Occipital lobe (tissue), 1 donor: ENCODE measurements at regions not wholly inside any gene's neighbourhood (a gene's known extent, or its start where the extent isn't known, plus 50 kb on each side); places are given as distances from the start of the nearest gene placed in this dataset.
A peak's percentile ranks its signal among the peaks of the same experiment; 100 is the strongest.

ENCODE experiments used
- DNase-seq: peaks from one replicate; lab custom pipeline; 2025; lab: John Stamatoyannopoulos, UW

GRCh38 chr16:9557713-9558112 is 466.3 kb downstream of the HAPSTR1 start:
- no peak for DNase-seq

DNA sequence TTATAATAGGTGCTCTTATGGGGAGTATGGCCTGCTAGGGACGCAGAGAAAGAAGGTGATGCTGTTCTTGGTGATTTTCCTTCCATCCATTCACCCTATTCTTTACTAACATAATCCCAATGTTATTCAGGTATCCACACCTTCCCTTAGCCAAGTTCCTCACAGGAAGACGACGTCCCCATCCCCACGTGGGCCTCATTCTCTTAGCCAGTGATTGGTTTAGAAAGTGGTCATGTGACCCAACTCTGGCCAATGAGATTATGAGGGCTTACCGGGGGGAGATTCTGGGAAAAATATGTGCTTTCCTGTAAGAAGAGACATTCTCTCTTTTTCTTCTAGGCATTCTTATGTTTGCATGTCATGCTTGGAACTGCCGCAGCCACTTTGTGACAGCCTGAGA is 474.7 kb downstream of the HAPSTR1 start:
- no peak for DNase-seq

- no peak for DNase-seq
These were observed 476.2 kb downstream of the HAPSTR1 start for GRCh38 chr16:9567666-9568065.

- no peak for DNase-seq
These were observed 476.8 kb downstream of the HAPSTR1 start for GRCh38 chr16:9568261-9568660.

GRCh38 chr16:9570521-9570920 is 479.1 kb downstream of the HAPSTR1 start:
- no peak for DNase-seq

- DNase-seq = no peak
These were observed 487.0 kb downstream of the HAPSTR1 start for GRCh38 chr16:9578459-9578858.

GRCh38 chr16:9580025-9580424 is 488.6 kb downstream of the HAPSTR1 start:
- no peak for DNase-seq

DNA sequence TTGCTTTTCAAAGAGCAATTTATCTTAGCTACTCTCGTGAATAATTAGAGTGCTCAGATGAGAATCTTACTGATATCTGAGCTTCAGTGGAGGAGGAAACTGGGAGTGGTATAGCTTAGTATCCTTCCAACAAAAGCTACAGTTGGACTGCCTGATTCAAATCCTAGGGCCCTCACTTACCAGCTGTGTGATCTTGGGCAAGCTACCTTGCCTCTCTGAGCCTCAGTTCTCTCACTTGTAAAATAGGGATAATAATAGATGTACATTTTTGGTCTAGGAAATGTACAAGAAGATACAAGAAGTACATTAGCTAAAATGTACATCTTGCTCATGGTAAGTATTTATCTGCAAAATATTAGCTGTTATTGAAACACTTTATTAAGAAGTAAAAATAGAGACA is 502.0 kb downstream of the HAPSTR1 start:
- no peak for DNase-seq

DNA sequence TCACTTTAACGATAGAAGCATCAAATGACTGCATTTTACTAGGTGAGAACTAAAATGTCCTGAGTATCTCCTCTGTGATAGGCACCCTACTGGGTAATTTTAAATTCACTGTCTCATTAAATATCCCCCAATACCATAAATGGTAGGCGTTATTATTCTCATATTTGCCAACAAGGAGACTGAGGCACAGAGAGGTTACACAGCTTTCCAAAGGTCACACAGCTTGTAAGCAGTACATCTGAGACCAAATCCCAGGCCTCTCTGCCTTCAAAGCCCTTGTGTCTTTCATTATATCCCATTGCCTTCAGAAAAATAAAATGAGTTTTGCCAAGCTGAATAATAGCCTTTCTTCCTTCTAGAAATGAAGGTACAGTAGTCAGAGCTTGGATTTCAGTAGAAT is 502.6 kb downstream of the HAPSTR1 start:
- no peak for DNase-seq

GRCh38 chr16:9594946-9595345 is 503.5 kb downstream of the HAPSTR1 start:
- no peak for DNase-seq

DNA sequence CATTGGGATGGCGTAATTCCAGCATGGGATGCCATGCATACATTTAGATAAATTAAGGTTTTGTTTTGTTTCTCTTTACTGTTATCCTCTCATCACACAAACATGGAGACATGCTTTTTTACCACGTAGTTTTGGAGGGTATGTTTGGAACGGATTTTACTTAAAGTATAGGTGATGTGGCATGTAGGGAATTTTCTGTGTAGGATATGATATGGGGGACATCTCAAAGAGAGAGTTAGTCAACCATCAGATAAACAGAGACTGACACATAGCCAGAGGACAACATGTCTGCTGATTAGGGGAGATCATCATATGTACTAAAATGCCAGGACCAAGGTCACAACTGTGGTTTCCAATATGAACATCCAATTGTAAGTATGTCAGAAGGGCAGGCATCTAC is 503.9 kb downstream of the HAPSTR1 start:
- no peak for DNase-seq

DNA sequence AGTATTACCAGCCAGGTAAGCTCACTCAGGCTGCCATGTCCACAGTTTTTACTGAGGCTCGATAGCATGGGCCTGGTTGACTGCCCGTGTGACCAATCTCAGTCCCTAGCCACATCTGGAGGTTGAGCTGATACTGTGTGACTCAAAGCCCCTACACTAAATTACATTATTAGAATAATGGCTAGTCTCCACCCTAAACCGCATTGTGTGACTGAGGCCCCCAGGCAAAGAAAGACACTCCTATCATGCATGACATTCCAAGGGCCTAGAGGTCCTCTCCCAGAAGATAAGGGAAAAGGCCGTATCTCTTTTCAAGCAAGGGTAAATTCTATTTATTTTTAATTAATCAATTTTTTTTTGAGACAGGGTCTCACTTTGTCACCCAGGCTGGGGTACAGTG is 505.3 kb downstream of the HAPSTR1 start:
- DNase-seq = no peak

DNA sequence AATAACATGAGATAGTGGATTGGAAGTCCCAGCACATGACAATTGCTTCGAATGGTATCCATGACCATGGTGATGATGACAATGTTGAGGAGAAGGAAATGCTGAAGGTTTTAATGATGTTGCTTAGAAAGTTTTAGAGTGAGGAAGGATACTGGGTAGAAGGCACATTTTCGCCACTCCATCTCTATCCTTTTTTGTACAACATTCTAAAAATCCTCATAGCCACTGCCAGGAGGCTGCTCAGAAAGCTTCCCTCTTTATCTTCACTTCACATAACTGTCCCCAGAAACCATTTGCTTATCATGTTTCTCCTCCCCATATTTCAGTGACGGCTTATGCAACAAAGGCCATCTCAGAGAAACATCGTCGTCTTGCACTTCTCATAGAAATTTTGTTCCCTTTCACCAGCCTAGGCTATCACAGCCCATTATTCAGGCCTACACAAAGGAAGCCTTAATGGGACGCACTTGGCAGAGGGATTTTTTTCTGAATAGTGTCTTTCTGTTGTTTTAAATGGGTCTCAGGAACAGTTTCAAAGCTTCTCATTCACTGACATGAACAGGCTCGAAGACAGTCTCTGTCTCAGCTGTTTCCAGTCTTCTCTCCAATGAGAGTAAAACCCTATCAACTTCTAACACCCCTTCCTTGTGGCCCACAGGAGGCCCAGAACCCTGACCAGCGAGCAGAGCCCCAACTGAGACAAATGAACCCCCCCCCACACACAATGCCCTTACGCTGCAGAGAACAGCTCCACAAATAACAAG is 506.7 kb downstream of the HAPSTR1 start:
- peak; percentile 7 for DNase-seq

DNA sequence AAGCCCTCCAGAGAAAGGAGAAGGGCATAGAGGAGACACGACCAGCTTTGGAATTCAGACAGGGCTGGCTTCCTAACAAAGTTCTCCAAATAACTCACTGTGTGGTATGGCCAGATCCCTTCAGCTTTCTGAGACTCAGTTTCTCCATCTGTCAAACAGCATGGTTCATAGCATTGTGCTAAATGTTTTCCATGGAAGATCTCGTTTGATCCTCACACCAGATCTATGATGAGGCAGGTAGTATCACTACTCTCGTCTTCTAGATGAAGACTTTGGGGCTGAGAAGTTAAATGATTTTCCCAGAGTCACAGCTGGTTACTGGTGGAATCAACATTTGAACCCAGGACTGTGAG is 507.3 kb downstream of the HAPSTR1 start:
- no peak for DNase-seq

- no peak for DNase-seq
These were observed 508.1 kb downstream of the HAPSTR1 start for GRCh38 chr16:9599415-9600120.

DNA sequence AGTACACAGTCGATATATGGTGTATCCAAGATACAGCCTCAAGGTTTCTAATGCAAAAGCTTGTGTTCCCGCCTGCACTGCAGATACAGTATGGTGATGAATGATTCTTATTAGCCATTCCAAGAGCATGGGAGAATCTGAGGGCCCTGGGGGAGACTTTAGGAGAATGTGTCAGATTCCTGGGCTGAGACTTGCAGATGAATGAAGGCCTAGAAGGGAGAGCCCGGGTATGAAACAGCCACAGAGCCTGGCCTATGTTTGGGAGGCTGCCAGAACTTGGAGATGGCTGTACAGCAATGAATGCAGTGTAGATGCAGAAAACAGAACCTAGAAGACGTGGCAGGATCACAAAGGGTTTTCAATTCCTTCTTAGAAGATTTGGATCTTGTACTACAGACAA is 510.7 kb downstream of the HAPSTR1 start:
- no peak for DNase-seq

DNA sequence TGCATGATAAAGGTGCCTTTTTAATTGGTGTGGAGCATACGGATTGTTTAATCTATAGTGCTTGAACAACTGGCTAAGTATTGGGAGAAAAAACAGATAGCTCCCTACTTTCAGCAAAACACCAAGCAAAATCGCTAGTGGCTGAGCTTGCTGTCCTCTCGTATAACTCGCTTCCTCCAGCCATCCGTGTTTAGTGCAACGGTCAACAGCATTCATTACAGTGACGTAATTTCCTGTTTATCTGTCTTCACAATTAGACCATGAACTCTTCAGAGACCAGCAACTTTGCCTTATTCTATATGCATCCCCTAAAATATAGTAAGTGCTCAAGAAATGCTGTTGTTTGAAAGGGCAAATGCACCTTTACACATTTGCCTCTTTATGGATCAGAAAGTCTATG is 511.9 kb downstream of the HAPSTR1 start:
- no peak for DNase-seq

DNA sequence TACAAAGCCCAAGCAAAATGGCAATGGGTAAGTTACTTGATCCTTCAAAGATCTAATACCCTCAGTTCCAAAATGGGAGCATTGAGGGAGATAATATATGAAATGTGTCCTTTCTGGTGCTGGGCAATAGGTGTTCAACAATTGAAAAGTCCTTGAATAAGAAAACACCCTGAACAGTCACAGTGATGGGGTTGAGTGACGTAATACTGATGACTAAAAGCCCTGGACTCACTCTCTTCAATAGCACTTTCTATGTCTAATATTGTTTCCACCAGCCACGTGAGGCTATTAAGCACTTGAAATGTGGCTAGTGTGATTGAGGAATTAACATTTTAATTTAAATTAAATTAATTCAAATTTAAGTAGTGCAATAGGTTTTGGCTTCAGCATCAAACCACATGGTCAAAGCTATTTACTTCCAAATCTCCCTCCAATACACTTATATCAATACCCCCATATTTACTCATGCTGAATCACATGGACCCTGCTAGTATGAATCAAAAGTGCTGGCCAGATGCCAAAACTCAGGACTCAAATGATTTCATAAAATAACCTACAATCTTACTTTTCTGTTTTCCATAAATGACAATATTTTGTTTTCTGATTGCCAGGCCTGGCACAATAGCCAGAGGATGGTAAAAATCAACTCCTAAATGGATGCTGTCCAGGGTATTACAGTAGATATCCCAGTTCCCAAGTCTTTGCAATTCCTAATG is 516.2 kb downstream of the HAPSTR1 start:
- no peak for DNase-seq

- DNase-seq = no peak
These were observed 519.3 kb downstream of the HAPSTR1 start for GRCh38 chr16:9610727-9611126.

DNA sequence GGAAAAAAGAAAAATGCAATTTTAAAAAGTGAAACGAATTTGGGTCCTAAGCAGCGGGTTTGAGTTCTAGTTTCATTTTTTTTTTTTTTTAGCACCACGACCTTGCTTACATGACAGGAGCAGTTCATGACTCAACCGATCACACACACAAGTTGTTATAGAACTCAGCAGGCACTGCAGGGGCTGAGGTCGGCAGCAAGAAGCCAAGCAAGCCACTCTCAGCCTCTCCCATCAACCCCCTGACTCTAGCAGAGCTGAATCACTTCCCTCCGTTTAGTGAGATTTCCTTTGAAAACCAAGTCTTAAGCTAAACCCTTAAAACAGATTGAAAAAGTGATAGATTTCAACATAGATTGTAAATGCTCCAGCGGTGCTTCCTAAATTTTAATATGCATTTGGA is 520.8 kb downstream of the HAPSTR1 start:
- no peak for DNase-seq

DNA sequence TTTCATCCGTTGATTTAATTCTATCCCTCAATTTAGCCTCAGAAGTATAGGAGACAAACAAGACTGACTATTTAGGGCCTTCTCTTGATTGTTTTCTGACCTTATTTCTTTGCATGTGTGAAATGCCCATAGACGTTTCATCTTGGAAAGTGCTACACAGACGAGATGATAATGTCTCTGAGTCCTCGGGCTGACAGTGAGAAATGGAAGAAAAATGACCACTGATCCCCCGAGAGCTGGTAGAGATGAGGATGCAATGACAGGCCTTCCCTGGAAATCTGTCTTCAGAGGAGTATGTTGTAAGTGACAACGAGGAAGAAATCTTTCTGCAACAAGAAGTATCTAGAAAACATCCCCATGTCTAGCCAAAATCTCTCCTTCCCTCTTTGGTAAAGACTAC is 522.9 kb downstream of the HAPSTR1 start:
- no peak for DNase-seq

DNA sequence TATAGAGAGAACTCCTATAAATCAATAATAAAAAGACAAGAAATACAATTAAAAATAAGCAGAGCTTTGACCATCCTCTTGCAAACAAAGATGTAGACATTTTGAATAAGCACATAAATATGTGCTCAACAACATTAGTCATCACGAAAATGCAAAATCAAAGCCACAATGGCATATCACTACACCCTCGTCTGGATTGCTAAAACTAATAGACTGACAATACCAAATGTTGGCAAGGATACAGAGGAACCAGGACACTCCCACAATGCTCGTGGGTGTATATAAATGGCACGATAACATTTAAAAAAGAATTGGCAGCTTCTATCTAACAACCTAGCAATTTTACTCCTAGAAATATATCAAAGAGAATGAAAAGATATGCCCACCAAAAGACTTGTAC is 530.8 kb downstream of the HAPSTR1 start:
- no peak for DNase-seq

- no peak for DNase-seq
These were observed 533.7 kb downstream of the HAPSTR1 start for GRCh38 chr16:9625122-9625521.
